ENCODE measurements at regions not wholly inside any gene's neighbourhood (a gene's known extent, or its start where the extent isn't known, plus 50 kb on each side); places are given as distances from the start of the nearest gene placed in this dataset.

GRCh38 chr2:153189091-153189888, 289.3 kb downstream of the RPRM start:
- BruUV-seq (replicated peaks), result no TSS peak
- H2AFZ ChIP-seq (ENCODE audit: low read depth, low read length, poor library complexity, severe bottlenecking), result no peak overlapping the region
- intact Hi-C loops (cut with micrococcal nuclease), result no loop called here
- DNase-seq (ENCODE audit: low read depth, low spot score) (no peak), ATAC-seq (no peak)
- RAD21 ChIA-PET (ENCODE audit: low non-redundant PET in 1 of 2, low total read pairs in 2 of 2, uncharacterized antibody in 2 of 2, unreplicated experiment in 2 of 2), result no interaction called here
- H3K79me2 ChIP-seq (ENCODE audit: insufficient read depth, low read length), result no peaks in the 10 kb centered on the region
- no peak overlapping the region for H3K27ac ChIP-seq (ENCODE audit: low read depth, low read length)
- TF ChIP-seq POLR2A (IDR thresholded peaks at IDR 0.05; ENCODE audit: borderline replicate concordance, extremely low read depth, insufficient read depth, insufficient read length) (no peak), ZNF274 (IDR thresholded peaks at IDR 0.05; ENCODE audit: low read depth, low read length) (no peak), EZH2 (IDR thresholded peaks at IDR 0.05) (no peak), CBX3 (IDR thresholded peaks at IDR 0.05; ENCODE audit: low read depth) (no peak), ZBTB33 (IDR thresholded peaks at IDR 0.05; ENCODE audit: extremely low read depth, insufficient replicate concordance, low read length) (no peak), RAD21 (IDR thresholded peaks at IDR 0.05; ENCODE audit: low read depth) (no peak), SP1 (IDR thresholded peaks at IDR 0.05; ENCODE audit: low read depth) (no peak), CEBPB (IDR thresholded peaks at IDR 0.05; ENCODE audit: low read depth) (no peak), EGR1 (IDR thresholded peaks at IDR 0.05; ENCODE audit: low read depth) (no peak), POLR2AphosphoS5 (IDR thresholded peaks at IDR 0.05; ENCODE audit: low read depth, low read length) (no peak), CTCF (IDR thresholded peaks at IDR 0.05 in 2 of 3, conservative IDR thresholded peaks at IDR 0.05 in 1 of 3; ENCODE audit: borderline replicate concordance in 1 of 3, insufficient read depth in 1 of 3, low read depth in 2 of 3, low read length in 2 of 3) (no peak), MAX (IDR thresholded peaks at IDR 0.05) (no peak), ATF3 (IDR thresholded peaks at IDR 0.05) (no peak)
- CTCF ChIA-PET, result no interaction called here
- no peaks in the 10 kb centered on the region for H3K4me1 ChIP-seq (ENCODE audit: control insufficient read depth in 1 of 2, insufficient read depth in 2 of 2, low read length in 2 of 2)
- H3K4me2 ChIP-seq (ENCODE audit: low read length), result no peak overlapping the region
- POLR2A ChIA-PET, result no interaction called here
- no peaks in the 10 kb centered on the region for H3K36me3 ChIP-seq (ENCODE audit: control insufficient read depth in 1 of 2, insufficient read depth in 2 of 2, low read length in 2 of 2)
- no peaks in the 10 kb centered on the region for H3K9me2 ChIP-seq (ENCODE audit: insufficient read depth)
- no peak overlapping the region for H3K9ac ChIP-seq (ENCODE audit: low read length)
- H3K27me3 ChIP-seq (ENCODE audit: insufficient read depth, low read length), result no peaks in the 10 kb centered on the region
- H3K4me3 ChIP-seq (replicated peaks in 1 of 2; ENCODE audit: low read depth in 1 of 2, low read length in 2 of 2), result no peak overlapping the region
- H4K20me1 ChIP-seq (ENCODE audit: insufficient read depth), result no peaks in the 10 kb centered on the region
- H3K9me3 ChIP-seq (ENCODE audit: control insufficient read depth in 1 of 2, insufficient read depth in 1 of 2, low read depth in 1 of 2, low read length in 2 of 2), result no peaks in the 10 kb centered on the region

Measured in HCT116 (cell line).